Vagina (tissue), 2 donors: ENCODE measurements at regions not wholly inside any gene's neighbourhood (a gene's known extent, or its start where the extent isn't known, plus 50 kb on each side); places are given as distances from the start of the nearest gene placed in this dataset.

ENCODE experiments used
- POLR2AphosphoS5 ChIP-seq, 2 donors: sonication (generic); formaldehyde crosslinking; IDR thresholded peaks; one replicate each; pipeline ENCODE4 v1.9.0; 2017; ENCODE audit warnings: antibody characterized with exemption in 2 of 2, mild to moderate bottlenecking in 2 of 2, low read depth in 1 of 2; ENCODE audit not compliant: insufficient read depth in 1 of 2
- TF ChIP-seq, protein P1 (sequence below), 3 experiments: fragments of 450-650 bp in 2 of 3; fragments of 200-600 bp in 1 of 3; sonication (generic) in 1 of 3; IDR thresholded peaks; one replicate each; pipeline ENCODE4 v1.5.1; 2017 to 2019; ENCODE audit warnings: antibody characterized with exemption in 3 of 3, mild to moderate bottlenecking in 2 of 3, moderate library complexity in 2 of 3

GRCh38 chr5:2012885-2013284, 130.2 kb upstream of the IRX4 start:
- TF ChIP-seq, protein P1, sequence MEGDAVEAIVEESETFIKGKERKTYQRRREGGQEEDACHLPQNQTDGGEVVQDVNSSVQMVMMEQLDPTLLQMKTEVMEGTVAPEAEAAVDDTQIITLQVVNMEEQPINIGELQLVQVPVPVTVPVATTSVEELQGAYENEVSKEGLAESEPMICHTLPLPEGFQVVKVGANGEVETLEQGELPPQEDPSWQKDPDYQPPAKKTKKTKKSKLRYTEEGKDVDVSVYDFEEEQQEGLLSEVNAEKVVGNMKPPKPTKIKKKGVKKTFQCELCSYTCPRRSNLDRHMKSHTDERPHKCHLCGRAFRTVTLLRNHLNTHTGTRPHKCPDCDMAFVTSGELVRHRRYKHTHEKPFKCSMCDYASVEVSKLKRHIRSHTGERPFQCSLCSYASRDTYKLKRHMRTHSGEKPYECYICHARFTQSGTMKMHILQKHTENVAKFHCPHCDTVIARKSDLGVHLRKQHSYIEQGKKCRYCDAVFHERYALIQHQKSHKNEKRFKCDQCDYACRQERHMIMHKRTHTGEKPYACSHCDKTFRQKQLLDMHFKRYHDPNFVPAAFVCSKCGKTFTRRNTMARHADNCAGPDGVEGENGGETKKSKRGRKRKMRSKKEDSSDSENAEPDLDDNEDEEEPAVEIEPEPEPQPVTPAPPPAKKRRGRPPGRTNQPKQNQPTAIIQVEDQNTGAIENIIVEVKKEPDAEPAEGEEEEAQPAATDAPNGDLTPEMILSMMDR (IDR thresholded peaks at IDR 0.05), result no peak
- TF ChIP-seq POLR2AphosphoS5 (IDR thresholded peaks at IDR 0.05; ENCODE audit: insufficient read depth in 1 of 2, low read depth in 1 of 2), result no peak
